ENCODE measurements at regions not wholly inside any gene's neighbourhood (a gene's known extent, or its start where the extent isn't known, plus 50 kb on each side); places are given as distances from the start of the nearest gene placed in this dataset.

GRCh38 chr3:18529631-18530030 is 104.5 kb upstream of the SATB1 start:
- H2AFZ ChIP-seq (ENCODE audit: low read length) = no peak overlapping the region
- no peak overlapping the region for H4K8ac ChIP-seq (replicated peaks; ENCODE audit: insufficient read length, low read depth, low read length)
- H3K9me3 ChIP-seq (ENCODE audit: control insufficient read depth, low read depth, low read length) = no peaks in the 10 kb centered on the region
- H3K4ac ChIP-seq (ENCODE audit: low read depth, low read length) = no peak overlapping the region
- Mint-ChIP-seq H3K27ac (no peak overlapping the region), H3K36me3 (ENCODE audit: insufficient read depth in 1 of 3, low read depth in 3 of 3) (peaks cover 0 to 7% (median 0%) of the 10 kb centered on the region in 3 experiments; a peak in 2 of 7 replicates), H3K4me3 (no peak overlapping the region), H3K4me1 (peaks cover 0 to 6% of the 10 kb centered on the region in 2 experiments; a peak in 1 of 4 replicates), H3K9me3 (peaks cover 6 to 12% of the 10 kb centered on the region in 2 experiments; a peak in 3 of 5 replicates), H3K27me3 (ENCODE audit: low read depth) (no peaks in the 10 kb centered on the region)
- no peak overlapping the region for H3K9ac ChIP-seq (ENCODE audit: extremely low read depth, insufficient read length, low read length)
- no CpG with 5 or more reads among the region's 1 CpG for WGBS (ENCODE audit: extremely low coverage, insufficient read length, low lambda C conversion rate)
- H4K5ac ChIP-seq (ENCODE audit: insufficient read length, low read depth, low read length) = no peak overlapping the region
- no peak overlapping the region for H3K4me2 ChIP-seq (ENCODE audit: insufficient read depth, insufficient read length, low read length)
- DNase-seq = no peak
- H2BK120ac ChIP-seq (ENCODE audit: low read depth, low read length, poor library complexity, severe bottlenecking) = no peak overlapping the region
- no peak overlapping the region for H2BK5ac ChIP-seq (ENCODE audit: insufficient read length, low read length)
- H2BK15ac ChIP-seq (ENCODE audit: low read depth, low read length) = no peak overlapping the region
- no peak overlapping the region for H3K18ac ChIP-seq (ENCODE audit: insufficient read length, low read depth, low read length)
- no peaks in the 10 kb centered on the region for H3K4me1 ChIP-seq (ENCODE audit: insufficient read depth, low read length)
- H3K23me2 ChIP-seq (ENCODE audit: insufficient read length, low read depth, low read length, poor library complexity, severe bottlenecking) = no peaks in the 10 kb centered on the region
- H3K79me1 ChIP-seq (ENCODE audit: insufficient read depth, low read depth, low read length, poor library complexity, severe bottlenecking) = no peaks in the 10 kb centered on the region
- no peak for TF ChIP-seq CTCF (conservative IDR thresholded peaks at IDR 0.05)
- H3T11ph ChIP-seq (ENCODE audit: low read length) = no peak overlapping the region
- H4K91ac ChIP-seq (ENCODE audit: insufficient read length, low read depth, low read length) = no peak overlapping the region
- H2BK20ac ChIP-seq (ENCODE audit: low read depth, low read length, poor library complexity, severe bottlenecking) = no peak overlapping the region
- no peaks in the 10 kb centered on the region for H3K27me3 ChIP-seq (ENCODE audit: insufficient read depth, low read length)
- no peak overlapping the region for H3K14ac ChIP-seq (ENCODE audit: insufficient read depth, low read length)
- no peaks in the 10 kb centered on the region for H3K79me2 ChIP-seq (ENCODE audit: insufficient read depth, low read length)
- no peak overlapping the region for H3K23ac ChIP-seq (ENCODE audit: insufficient read length, low read depth, low read length)
- no peaks in the 10 kb centered on the region for H4K20me1 ChIP-seq (ENCODE audit: control insufficient read depth, insufficient read depth, insufficient read length)
- no peak overlapping the region for H3K56ac ChIP-seq (ENCODE audit: insufficient read length, low read depth, low read length)
- no peak overlapping the region for H2BK12ac ChIP-seq (ENCODE audit: insufficient read length, low read depth, low read length)
- no peak overlapping the region for H3K27ac ChIP-seq (ENCODE audit: insufficient read length, low read depth, low read length)
- no peak overlapping the region for H2AK5ac ChIP-seq (ENCODE audit: insufficient read length, low read length)
